Stimulated activated naive CD4-positive, alpha-beta T cell treated with Interleukin-2 at 50 U/mL for 16 hours (primary cell): ENCODE measurements at regions not wholly inside any gene's neighbourhood (a gene's known extent, or its start where the extent isn't known, plus 50 kb on each side); places are given as distances from the start of the nearest gene placed in this dataset.
"Not testable (repeated sequence)": the region's sequence is repeated elsewhere in the genome, so short reads cannot be mapped to it uniquely, and the experiment has no call there.

Source experiments
- DNase-seq: peaks from one replicate; lab custom pipeline; 2025; lab: John Stamatoyannopoulos, UW

- no peak for DNase-seq
These were observed 142.3 kb downstream of the IGLL1 start for GRCh38 chr22:23437779-23438178.

DNA sequence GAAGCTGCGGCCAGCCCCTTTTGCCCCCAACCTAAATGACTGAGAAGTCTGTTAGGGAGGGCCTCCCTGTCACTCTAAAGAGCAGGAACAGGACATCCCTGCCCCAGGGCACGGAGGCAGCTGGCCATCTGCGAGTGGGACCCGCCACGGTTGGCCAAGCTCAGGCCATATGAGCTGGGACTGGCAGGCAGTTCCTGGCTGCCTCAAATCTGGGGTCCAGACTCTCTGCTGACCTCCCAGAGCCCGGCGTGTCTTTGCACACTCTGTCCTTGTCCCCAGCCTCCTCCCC lies 143.0 kb downstream of the IGLL1 start:
- DNase-seq, result not testable (repeated sequence)

GRCh38 chr22:23436354-23437106 lies 143.6 kb downstream of the IGLL1 start:
- DNase-seq, result not testable (repeated sequence)

DNA sequence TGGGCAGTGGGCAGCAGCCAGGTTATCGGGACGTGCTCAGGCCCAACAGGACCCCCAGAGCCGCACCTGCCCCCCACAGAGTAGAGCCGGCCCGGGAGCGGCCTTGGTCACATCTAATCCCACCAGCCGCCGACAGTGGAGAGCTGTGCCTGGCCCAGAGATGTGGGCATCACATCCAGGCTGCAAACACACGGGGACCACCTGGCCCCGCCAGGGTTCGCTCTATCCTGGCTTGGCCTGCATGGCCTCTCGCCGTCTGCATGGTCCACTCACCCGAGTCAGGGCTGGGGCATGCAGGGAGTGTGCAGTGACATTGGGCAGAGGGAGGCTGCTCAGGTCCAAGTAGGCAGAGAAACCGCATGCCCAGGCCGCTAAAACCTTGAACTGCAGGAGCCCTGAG lies 144.9 kb downstream of the IGLL1 start:
- not testable (repeated sequence) for DNase-seq

DNA sequence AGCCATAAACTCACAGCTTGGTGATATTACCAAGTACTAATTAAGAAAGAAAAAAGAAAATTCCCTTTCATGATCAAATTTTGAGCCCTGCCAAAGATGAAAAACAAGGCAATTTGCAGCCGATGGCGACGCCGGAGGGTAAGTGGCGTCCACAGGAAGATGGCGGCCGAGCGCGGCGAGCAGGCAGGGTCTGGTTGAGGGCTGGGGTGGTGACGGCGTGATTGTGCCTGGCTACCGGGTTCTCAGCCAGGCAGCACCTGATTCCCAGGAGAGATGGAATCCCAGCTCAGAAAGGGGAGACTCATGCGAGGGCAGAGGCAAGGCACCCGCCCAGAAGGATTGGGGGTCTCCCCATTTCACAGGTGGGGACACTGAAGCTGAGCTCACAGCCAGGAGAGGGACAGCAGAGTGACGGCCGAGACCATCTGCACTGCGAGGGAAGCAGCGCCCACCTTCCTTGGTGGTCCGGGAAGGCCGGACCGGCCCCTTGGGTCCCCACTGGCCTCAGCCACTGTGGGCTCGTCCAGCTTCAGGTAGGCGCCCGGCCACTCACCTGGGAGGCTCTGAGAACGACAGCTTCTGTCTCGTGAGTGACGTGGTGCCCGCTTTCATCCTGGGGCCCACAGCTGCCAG lies 145.8 kb downstream of the IGLL1 start:
- not testable (repeated sequence) for DNase-seq

DNA sequence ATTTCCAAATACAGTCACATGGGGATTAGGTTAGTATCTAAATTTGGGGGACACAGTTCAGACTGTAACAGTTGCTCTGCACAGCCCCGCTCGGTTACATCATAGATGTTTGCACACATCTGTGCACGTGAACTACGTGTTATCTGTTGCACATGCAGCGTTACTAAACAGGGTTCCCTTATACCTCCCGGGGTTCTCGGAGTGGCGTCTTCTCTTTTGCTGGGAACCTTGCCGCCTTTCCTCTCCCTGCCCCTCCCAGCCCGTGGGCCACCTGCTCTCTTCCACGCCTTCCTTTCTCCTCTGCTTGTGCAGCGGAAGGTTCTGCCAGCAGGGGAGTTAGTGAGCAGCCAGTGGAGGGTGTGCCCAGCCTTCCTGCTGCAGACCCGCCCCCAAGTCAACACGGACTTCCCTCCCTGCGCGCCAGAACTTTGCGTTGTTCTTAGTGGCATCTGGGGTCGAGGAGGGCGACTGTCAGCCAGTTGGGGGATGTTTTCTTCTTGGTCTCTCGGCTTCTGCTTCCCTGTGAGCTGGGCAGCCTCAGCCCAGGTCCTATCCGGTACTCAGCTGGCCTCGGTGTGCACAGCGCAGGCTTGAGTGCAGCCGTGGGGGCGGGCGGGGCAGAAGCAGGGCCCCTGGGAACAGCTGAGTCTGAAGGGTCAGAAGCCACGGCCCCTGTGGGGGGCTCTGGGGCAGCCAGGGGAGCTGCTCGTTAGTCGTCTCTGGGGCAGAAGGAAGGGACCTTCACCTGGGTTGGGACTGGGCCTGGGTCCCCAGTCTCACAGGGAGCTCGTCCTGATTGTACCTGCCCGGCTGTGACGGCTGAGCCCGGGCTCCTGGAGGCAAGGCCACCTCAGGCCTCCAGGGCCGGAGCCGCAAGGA lies 146.7 kb downstream of the IGLL1 start:
- peak; percentile 12 for DNase-seq

DNA sequence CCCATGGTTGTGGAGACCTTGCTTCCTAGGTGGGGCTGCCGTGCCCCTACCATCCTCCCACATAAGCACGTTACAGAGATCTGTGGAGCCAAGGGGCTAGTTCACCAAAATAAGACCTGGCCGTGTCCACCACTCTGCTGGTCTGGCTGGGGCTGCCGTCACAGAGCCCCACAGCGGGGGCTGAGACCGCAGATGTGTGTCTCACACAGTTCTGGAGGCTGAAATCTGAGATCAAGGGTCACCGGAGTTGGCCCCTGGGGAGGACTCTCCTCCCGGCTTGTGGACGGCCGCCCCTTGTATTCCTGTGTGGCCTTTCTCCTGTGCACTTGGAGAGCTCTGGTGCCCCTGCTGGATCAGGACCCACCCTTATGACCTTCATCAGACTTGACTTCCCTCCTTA lies 147.4 kb downstream of the IGLL1 start:
- DNase-seq, result not testable (repeated sequence)

GRCh38 chr22:23431337-23432072 lies 148.6 kb downstream of the IGLL1 start:
- DNase-seq, result no peak

GRCh38 chr22:23424551-23425068 lies 155.5 kb downstream of the IGLL1 start:
- not testable (repeated sequence) for DNase-seq

DNA sequence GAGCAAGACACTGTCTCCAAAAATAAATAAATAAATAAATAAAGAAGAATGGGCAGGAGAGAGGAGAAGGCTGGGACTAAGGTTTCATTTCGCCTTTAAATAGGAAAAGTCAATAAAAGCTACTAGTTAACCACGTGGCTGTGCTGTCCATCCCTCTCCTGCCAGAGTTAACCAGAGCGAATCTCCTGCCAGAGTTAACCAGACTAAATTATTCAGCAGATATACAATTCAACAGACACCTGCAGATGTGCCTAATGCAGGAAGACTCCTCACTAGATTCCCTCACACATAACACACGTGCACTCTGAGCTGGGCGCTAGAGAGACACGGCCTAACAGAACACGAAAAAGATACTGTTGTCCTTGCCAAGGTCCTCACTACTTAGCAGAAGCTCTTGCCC lies 156.1 kb downstream of the IGLL1 start:
- no peak for DNase-seq

DNA sequence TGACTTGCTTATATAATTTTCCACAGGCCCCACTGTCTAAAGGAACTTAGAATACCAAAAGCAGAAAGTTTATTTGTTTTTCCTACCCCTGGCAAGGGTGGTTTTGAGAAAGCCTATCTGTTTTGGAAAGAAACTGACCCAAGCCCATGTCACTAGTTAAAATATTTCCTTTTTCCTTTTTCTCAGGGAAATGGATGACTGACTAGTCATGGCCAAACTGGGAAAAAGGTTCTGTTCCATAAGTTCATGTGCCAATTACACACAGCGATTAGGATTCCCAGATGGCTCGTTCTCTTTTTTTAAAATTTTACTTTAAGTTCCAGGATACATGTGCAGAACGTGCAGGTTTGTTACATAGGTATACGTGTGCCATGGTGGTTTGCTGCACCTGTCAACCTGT lies 157.8 kb downstream of the IGLL1 start:
- not testable (repeated sequence) for DNase-seq

- not testable (repeated sequence) for DNase-seq
These were observed 158.8 kb downstream of the IGLL1 start for GRCh38 chr22:23421300-23421699.

DNA sequence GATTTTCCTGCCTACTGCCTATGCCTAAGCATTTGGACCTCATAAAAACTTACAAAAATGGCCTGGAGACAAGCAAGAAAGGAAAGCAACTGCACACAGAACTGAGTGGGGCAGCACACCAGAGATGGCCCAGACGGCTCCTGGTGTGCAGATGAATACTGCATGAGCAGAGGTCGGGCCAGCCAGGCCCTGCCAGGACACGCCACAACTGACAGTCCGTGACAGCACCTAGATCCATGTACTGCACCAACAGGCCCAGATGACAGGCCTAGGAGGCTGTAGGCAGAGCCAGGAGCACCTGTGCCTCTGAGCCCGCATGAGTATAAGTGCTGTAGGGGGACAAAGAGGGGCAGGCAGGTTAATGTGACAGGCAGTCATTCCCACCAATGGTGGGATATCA lies 160.2 kb downstream of the IGLL1 start:
- no peak for DNase-seq

GRCh38 chr22:23419171-23419570 lies 160.9 kb downstream of the IGLL1 start:
- no peak for DNase-seq

- no peak for DNase-seq
These were observed 161.8 kb downstream of the IGLL1 start for GRCh38 chr22:23418159-23418788.

- DNase-seq, result not testable (repeated sequence)
These were observed 162.8 kb downstream of the IGLL1 start for GRCh38 chr22:23417327-23417726.

GRCh38 chr22:23416169-23416690 lies 163.9 kb downstream of the IGLL1 start:
- DNase-seq, result not testable (repeated sequence)

- no peak for DNase-seq
These were observed 164.6 kb downstream of the IGLL1 start for GRCh38 chr22:23415490-23415851.

DNA sequence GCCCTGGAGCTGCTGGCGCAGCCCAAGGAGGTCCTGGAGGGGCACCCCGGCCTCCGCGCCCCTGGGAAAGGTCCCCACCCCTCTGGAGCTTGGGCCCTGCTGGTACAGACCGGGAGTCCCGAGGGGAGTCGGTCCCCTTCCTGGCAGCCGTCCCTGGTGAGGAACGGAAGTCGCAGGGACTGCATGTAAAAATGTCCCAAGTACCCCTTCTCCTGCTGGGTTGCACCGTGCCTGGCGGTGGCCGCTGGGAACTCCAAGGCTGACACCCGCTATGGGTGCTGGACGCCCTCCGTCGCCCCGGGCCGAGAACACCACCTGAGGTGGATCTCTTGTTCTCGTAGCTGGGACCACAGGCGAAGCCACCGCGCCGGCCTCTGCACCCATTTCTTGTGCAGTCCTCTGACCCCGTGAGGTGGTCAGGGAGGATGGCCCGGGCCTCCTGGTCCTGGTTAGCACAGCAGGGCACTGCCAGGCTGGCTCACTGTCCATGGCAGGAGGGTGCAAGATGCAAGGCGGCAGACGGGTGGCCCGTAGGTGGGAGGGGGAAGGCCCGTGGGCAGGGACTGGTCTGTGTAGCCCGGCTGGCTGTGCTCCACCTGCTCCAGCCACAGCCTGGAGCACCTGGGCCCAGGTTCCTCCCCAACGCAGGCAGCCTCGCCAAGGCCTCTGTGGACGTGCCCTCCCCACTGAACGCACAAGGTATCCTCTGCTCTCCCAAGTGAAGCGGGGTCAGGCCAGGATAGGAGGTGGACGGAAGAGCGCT lies 165.2 kb downstream of the IGLL1 start:
- DNase-seq, result no peak

DNA sequence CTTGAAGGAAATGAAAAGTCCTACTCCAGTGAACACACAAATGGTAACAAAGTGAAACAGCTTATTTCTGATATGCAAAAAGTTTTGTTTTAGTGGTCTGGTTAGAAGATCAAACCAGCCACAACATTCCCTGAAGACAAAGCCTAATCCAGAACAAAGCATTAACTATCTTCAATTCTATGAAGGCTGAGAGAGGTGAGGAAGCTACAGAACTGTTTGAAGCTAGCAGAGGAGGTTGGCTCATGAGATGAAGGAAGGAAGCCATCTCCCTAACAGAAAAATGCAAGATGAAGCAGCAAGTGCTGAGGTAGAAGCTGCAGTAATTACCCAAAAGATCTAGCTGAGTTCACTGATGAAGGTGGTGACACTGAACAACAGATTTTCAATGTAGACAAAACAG lies 168.4 kb downstream of the IGLL1 start:
- DNase-seq, result no peak

GRCh38 chr22:23410411-23410810 lies 169.7 kb downstream of the IGLL1 start:
- DNase-seq, result no peak
